HCT116 (cell line): ENCODE measurements at regions not wholly inside any gene's neighbourhood (a gene's known extent, or its start where the extent isn't known, plus 50 kb on each side); places are given as distances from the start of the nearest gene placed in this dataset.

Experiments
- ATAC-seq: fragments of 200-7000 bp; cut with Tn5 transposase; 2 replicates; pipeline ENCODE4 v1.9.1; 2020; ENCODE audit warnings: mild to moderate bottlenecking, moderate library complexity
- BruUV-seq: library from RNA; stranded (reverse); fragments of 400-500 nt; replicated peaks from 2 replicates; lab custom pipeline; 2021; lab: Mats Ljungman, UMichigan
- CTCF ChIA-PET: fragments of 300-600 bp; sonication (Branson Sonifier 250); formaldehyde crosslinking; loops from one replicate; lab custom pipeline; 2021; ENCODE audit warnings: antibody characterized with exemption; lab: Charles Lee
- POLR2A ChIA-PET: fragments of 300-600, 350-600 bp; sonication (Branson Sonifier 250); formaldehyde crosslinking; loops from one replicate; lab custom pipeline; 2021; ENCODE audit warnings: antibody characterized with exemption; lab: Charles Lee
- RAD21 ChIA-PET, 2 experiments: fragments of 300-600 bp; sonication (Branson Sonifier 250); formaldehyde crosslinking; loops; one replicate each; lab custom pipeline; 2023; ENCODE audit warnings: low total read pairs in 2 of 2; ENCODE audit not compliant: uncharacterized antibody in 2 of 2, unreplicated experiment in 2 of 2, low non-redundant PET in 1 of 2; lab: Charles Lee
- DNase-seq: peaks from one replicate; pipeline ENCODE4 v3.0.0-alpha.2; 2010; ENCODE audit warnings: low read depth, low spot score
- H2AFZ ChIP-seq: fragments of 200-600 bp; shearing (Covaris generic), sonication (generic); 2 replicates; pipeline ENCODE4 v1.6.1; 2017; ENCODE audit warnings: low read depth, mixed run types, mixed read lengths, antibody characterized with exemption, low read length; ENCODE audit not compliant: poor library complexity, severe bottlenecking
- H3K27ac ChIP-seq: 2 replicates; pipeline ENCODE4 v1.5.1; 2012; ENCODE audit warnings: low read depth, low read length
- H3K27me3 ChIP-seq: fragments of 200-600 bp; sonication (generic); 2 replicates; pipeline ENCODE4 v1.6.1; 2016; ENCODE audit warnings: mixed run types, low read length, mixed read lengths; ENCODE audit not compliant: insufficient read depth
- H3K36me3 ChIP-seq, 2 experiments: fragments of 200-500 bp in 1 of 2; fragments of 200-600 bp in 1 of 2; sonication (Bioruptor generic) in 1 of 2; sonication (generic) in 1 of 2; 2 replicates each; pipeline versions ENCODE4 v1.5.1 to v1.6.1; 2014 to 2016; ENCODE audit warnings: low read length in 2 of 2, inconsistent platforms in 1 of 2, mixed read lengths in 1 of 2, mixed run types in 1 of 2; ENCODE audit not compliant: insufficient read depth in 2 of 2, control insufficient read depth in 1 of 2
- H3K4me1 ChIP-seq, 2 experiments: fragments of 200-600 bp in 1 of 2; sonication (generic) in 1 of 2; 2 replicates each; pipeline versions ENCODE4 v1.5.1 to v1.6.1; 2012 to 2017; ENCODE audit warnings: low read length in 2 of 2, inconsistent platforms in 1 of 2, mild to moderate bottlenecking in 1 of 2, mixed read lengths in 1 of 2, mixed run types in 1 of 2, moderate library complexity in 1 of 2; ENCODE audit not compliant: insufficient read depth in 2 of 2, control insufficient read depth in 1 of 2
- H3K4me2 ChIP-seq: fragments of 200-600 bp; sonication (generic); 2 replicates; pipeline ENCODE4 v1.6.1; 2017; ENCODE audit warnings: mixed run types, low read length, mixed read lengths
- H3K4me3 ChIP-seq, 2 experiments: fragments of 200-600 bp in 1 of 2; sonication (generic) in 1 of 2; replicated peaks in 1 of 2; 2 replicates each; pipeline ENCODE4 v1.5.1; 2011 to 2016; ENCODE audit warnings: low read length in 2 of 2, control low read depth in 1 of 2, low read depth in 1 of 2, mild to moderate bottlenecking in 1 of 2, mixed read lengths in 1 of 2, mixed run types in 1 of 2
- H3K79me2 ChIP-seq: fragments of 200-600 bp; sonication (generic); 2 replicates; pipeline ENCODE4 v1.6.1; 2017; ENCODE audit warnings: mild to moderate bottlenecking, mixed run types, low read length, moderate library complexity, mixed read lengths; ENCODE audit not compliant: insufficient read depth
- H3K9ac ChIP-seq: fragments of 200-600 bp; sonication (generic); 2 replicates; pipeline ENCODE4 v1.6.1; 2016; ENCODE audit warnings: low read length, mixed read lengths
- H3K9me2 ChIP-seq: fragments of 200-600 bp; sonication (generic), shearing (Covaris generic); 2 replicates; pipeline ENCODE4 v1.6.1; 2017; ENCODE audit warnings: mixed run types, mild to moderate bottlenecking, moderate library complexity; ENCODE audit not compliant: insufficient read depth
- H3K9me3 ChIP-seq, 2 experiments: fragments of 200-500 bp in 1 of 2; fragments of 200-600 bp in 1 of 2; sonication (Bioruptor generic) in 1 of 2; sonication (generic) in 1 of 2; 2 replicates each; pipeline ENCODE4 v1.6.1; 2014 to 2017; ENCODE audit warnings: low read length in 2 of 2, mixed read lengths in 2 of 2, inconsistent platforms in 1 of 2, low read depth in 1 of 2, mild to moderate bottlenecking in 1 of 2, mixed run types in 1 of 2, moderate library complexity in 1 of 2; ENCODE audit not compliant: control insufficient read depth in 1 of 2, insufficient read depth in 1 of 2
- H4K20me1 ChIP-seq: fragments of 200-600 bp; sonication (generic), shearing (Covaris generic); 2 replicates; pipeline ENCODE4 v1.6.1; 2017; ENCODE audit warnings: mixed run types, mild to moderate bottlenecking, moderate library complexity; ENCODE audit not compliant: insufficient read depth
- CBX3 ChIP-seq: IDR thresholded peaks from 2 replicates; pipeline ENCODE4 v1.6.1; 2012; ENCODE audit warnings: low read depth
- CEBPB ChIP-seq: IDR thresholded peaks from 2 replicates; pipeline ENCODE4 v1.6.1; 2012; ENCODE audit warnings: low read depth
- CTCF ChIP-seq, 3 experiments: fragments of 200-600 bp in 1 of 3; sonication (generic) in 1 of 3; IDR thresholded peaks in 2 of 3; conservative IDR thresholded peaks in 1 of 3; 2 replicates each; pipeline ENCODE4 v1.5.1; 2012 to 2017; ENCODE audit warnings: low read depth in 2 of 3, low read length in 2 of 3, antibody characterized with exemption in 1 of 3, borderline replicate concordance in 1 of 3, control low read depth in 1 of 3, mild to moderate bottlenecking in 1 of 3, mixed read lengths in 1 of 3, mixed run types in 1 of 3, moderate library complexity in 1 of 3; ENCODE audit not compliant: insufficient read depth in 1 of 3
- EGR1 ChIP-seq: IDR thresholded peaks from 2 replicates; pipeline ENCODE4 v1.6.1; 2012; ENCODE audit warnings: low read depth
- ELF1 ChIP-seq: IDR thresholded peaks from 2 replicates; pipeline ENCODE4 v1.6.1; 2012; ENCODE audit warnings: low read depth, borderline replicate concordance
- EZH2 ChIP-seq: fragments of 200-600 bp; sonication (generic); IDR thresholded peaks from 2 replicates; pipeline ENCODE4 v1.6.1; 2017; ENCODE audit warnings: antibody characterized with exemption, mixed run types
- EZH2phosphoT487 ChIP-seq: fragments of 200-600 bp; IDR thresholded peaks from 2 replicates; pipeline ENCODE4 v1.6.1; 2018; ENCODE audit warnings: antibody characterized with exemption, borderline replicate concordance
- FOSL1 ChIP-seq: IDR thresholded peaks from 2 replicates; pipeline ENCODE4 v1.6.1; 2012; ENCODE audit warnings: low read depth
- JUND ChIP-seq: IDR thresholded peaks from 2 replicates; pipeline ENCODE4 v1.6.1; 2012
- POLR2A ChIP-seq: IDR thresholded peaks from 2 replicates; pipeline ENCODE4 v1.7.0; 2011; ENCODE audit warnings: borderline replicate concordance; ENCODE audit not compliant: insufficient read depth, insufficient read length; ENCODE audit errors: extremely low read depth
- POLR2AphosphoS5 ChIP-seq: IDR thresholded peaks from 2 replicates; pipeline ENCODE4 v1.6.1; 2011; ENCODE audit warnings: mild to moderate bottlenecking, low read depth, low read length, moderate library complexity
- SIN3A ChIP-seq: IDR thresholded peaks from 2 replicates; pipeline ENCODE4 v1.6.1; 2012; ENCODE audit warnings: low read depth
- SP1 ChIP-seq: IDR thresholded peaks from 2 replicates; pipeline ENCODE4 v1.6.1; 2012; ENCODE audit warnings: low read depth
- SRF ChIP-seq: IDR thresholded peaks from 2 replicates; pipeline ENCODE4 v1.6.1; 2012; ENCODE audit warnings: low read depth
- TCF7L2 ChIP-seq: IDR thresholded peaks from 2 replicates; pipeline ENCODE4 v1.7.0; 2011; ENCODE audit warnings: borderline replicate concordance, inconsistent platforms; ENCODE audit not compliant: insufficient read depth, insufficient read length; ENCODE audit errors: extremely low read depth
- YY1 ChIP-seq: IDR thresholded peaks from 2 replicates; pipeline ENCODE4 v1.6.1; 2011; ENCODE audit warnings: low read length, low read depth, moderate library complexity, mild to moderate bottlenecking; ENCODE audit not compliant: insufficient replicate concordance; ENCODE audit errors: extremely low read depth
- ZFX ChIP-seq: fragments of 450-650 bp; IDR thresholded peaks from 2 replicates; pipeline ENCODE4 v1.6.1; 2017
- ZNF274 ChIP-seq: fragments of 200-500 bp; sonication (Bioruptor generic); IDR thresholded peaks from 2 replicates; pipeline ENCODE4 v1.6.1; 2014; ENCODE audit warnings: mild to moderate bottlenecking, low read depth, low read length, inconsistent platforms
- intact Hi-C: fragments of 100-400 bp; cut with micrococcal nuclease; formaldehyde crosslinking; loops from 2 replicates; pipeline ENCODE4 v1.10.0; 2022
- TF ChIP-seq, protein P1 (sequence below): IDR thresholded peaks from 2 replicates; pipeline ENCODE4 v1.6.1; 2012; ENCODE audit warnings: low read depth
- TF ChIP-seq, protein P2 (sequence below): IDR thresholded peaks from 2 replicates; pipeline ENCODE4 v1.6.1; 2012

DNA sequence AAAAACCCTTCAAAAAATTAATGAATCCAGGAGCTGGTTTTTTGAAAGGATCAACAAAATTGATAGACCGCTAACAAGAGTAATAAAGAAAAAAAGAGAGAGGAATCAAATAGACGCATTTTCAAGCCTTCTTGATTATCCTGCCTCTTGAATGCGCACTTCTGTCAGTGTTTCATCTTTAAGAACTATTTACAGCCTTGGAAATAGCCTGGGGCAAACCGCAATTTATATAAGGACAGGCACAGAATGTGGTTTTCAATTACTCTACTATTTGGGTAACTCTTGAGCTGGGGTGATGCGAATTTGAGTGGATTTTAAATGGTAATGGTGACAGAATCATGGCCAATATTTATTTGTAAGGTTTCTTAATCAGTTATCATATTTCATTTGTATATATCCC lies 179.1 kb upstream of the OTX2 start:
- Histone ChIP-seq H4K20me1 (no peaks in the 10 kb centered on the region), H3K9me2 (no peaks in the 10 kb centered on the region), H3K4me3 (no peak overlapping the region), H3K27me3 (0 out of 2 replicates have a peak, but pooled peaks cover 11% of the 10 kb centered on the region), H2AFZ (no peak overlapping the region), H3K27ac (no peak overlapping the region), H3K79me2 (no peaks in the 10 kb centered on the region), H3K9ac (no peak overlapping the region), H3K36me3 (no peaks in the 10 kb centered on the region), H3K9me3 (no peaks in the 10 kb centered on the region), H3K4me1 (no peaks in the 10 kb centered on the region), H3K4me2 (no peak overlapping the region)
- no peak for ATAC-seq
- ChIA-PET POLR2A (no interaction called here), RAD21 (no interaction called here), CTCF (no interaction called here)
- no peak for DNase-seq
- intact Hi-C loops: no loop called here
- no TSS peak for BruUV-seq
- TF ChIP-seq TCF7L2 (no peak), ZFX (no peak), POLR2AphosphoS5 (no peak), SP1 (no peak), SIN3A (no peak), EGR1 (no peak), EZH2 (no peak), ELF1 (no peak), YY1 (no peak), JUND (no peak), ZNF274 (no peak), CBX3 (no peak), SRF (no peak), CEBPB (no peak), POLR2A (no peak), CTCF (IDR thresholded peaks at IDR 0.05 in 2 of 3, conservative IDR thresholded peaks at IDR 0.05 in 1 of 3; ENCODE audit: borderline replicate concordance in 1 of 3, insufficient read depth in 1 of 3, low read depth in 2 of 3, low read length in 2 of 3) (no peak), FOSL1 (no peak), EZH2phosphoT487 (no peak)
- TF ChIP-seq, protein P1, sequence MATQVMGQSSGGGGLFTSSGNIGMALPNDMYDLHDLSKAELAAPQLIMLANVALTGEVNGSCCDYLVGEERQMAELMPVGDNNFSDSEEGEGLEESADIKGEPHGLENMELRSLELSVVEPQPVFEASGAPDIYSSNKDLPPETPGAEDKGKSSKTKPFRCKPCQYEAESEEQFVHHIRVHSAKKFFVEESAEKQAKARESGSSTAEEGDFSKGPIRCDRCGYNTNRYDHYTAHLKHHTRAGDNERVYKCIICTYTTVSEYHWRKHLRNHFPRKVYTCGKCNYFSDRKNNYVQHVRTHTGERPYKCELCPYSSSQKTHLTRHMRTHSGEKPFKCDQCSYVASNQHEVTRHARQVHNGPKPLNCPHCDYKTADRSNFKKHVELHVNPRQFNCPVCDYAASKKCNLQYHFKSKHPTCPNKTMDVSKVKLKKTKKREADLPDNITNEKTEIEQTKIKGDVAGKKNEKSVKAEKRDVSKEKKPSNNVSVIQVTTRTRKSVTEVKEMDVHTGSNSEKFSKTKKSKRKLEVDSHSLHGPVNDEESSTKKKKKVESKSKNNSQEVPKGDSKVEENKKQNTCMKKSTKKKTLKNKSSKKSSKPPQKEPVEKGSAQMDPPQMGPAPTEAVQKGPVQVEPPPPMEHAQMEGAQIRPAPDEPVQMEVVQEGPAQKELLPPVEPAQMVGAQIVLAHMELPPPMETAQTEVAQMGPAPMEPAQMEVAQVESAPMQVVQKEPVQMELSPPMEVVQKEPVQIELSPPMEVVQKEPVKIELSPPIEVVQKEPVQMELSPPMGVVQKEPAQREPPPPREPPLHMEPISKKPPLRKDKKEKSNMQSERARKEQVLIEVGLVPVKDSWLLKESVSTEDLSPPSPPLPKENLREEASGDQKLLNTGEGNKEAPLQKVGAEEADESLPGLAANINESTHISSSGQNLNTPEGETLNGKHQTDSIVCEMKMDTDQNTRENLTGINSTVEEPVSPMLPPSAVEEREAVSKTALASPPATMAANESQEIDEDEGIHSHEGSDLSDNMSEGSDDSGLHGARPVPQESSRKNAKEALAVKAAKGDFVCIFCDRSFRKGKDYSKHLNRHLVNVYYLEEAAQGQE: no peak
- TF ChIP-seq, protein P2, sequence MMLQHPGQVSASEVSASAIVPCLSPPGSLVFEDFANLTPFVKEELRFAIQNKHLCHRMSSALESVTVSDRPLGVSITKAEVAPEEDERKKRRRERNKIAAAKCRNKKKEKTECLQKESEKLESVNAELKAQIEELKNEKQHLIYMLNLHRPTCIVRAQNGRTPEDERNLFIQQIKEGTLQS: no peak
